GM04504 (cell line): ENCODE measurements at regions not wholly inside any gene's neighbourhood (a gene's known extent, or its start where the extent isn't known, plus 50 kb on each side); places are given as distances from the start of the nearest gene placed in this dataset.

Experiments used
- DNase-seq: peaks from one replicate; pipeline ENCODE4 v3.0.0-alpha.2; 2012; ENCODE audit warnings: low read depth

DNA sequence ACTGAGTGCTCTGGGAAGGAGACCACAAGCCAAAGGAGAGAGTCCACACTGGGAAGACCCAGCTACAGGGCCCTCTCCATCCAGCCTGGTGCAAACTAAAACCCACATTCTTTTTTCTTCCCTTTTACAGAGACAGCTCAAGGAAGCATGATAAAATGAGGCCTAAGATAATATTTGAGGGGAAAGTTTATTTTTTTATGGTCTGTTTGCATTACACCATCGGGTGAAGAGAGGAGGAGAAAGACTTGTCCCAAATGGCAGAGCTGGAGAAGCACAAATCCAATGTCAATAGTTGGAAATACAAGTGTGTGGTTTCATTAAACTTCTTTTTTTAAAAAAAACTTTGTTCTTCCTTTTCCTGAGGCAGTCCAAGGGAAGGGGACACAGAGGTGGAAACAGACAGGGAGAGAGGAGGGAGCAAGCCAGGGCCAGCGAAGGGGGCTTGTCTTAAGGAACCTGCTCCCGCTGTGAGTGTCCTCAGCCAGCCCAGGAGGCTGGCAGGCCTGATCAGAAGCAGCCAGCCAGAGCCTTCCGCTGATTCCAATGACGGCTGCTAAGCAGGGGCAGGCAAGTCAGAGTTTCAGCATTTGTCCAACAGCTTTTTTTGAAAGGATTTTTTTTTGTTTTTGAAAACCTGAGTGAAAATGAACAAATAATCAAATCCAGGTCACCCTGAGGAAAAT lies 203.8 kb upstream of the SIX2 start:
- DNase-seq, result no peak

GRCh38 chr2:45211636-45212035 lies 202.4 kb upstream of the SIX2 start:
- DNase-seq, result no peak

- DNase-seq, result no peak
Observed at GRCh38 chr2:45210462-45211195, 201.4 kb upstream of the SIX2 start.

DNA sequence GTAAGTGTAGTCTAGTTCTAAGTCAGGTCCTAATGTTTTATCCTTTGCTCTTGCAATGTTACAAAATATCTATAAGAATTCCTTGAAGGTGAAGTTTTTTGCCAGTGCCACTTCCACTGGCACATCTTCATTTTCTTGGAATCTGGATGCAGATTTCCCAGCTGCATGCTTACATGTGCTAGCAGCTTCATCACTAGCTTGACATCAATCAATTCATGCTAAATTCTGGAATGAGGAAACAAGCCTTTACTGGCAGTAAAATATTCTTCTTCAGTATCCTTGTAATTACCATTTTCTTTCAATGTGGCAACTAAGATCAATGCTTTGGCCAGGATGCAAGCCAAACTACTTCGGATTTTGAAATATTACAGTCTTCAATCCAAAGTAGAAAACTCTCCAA lies 200.6 kb upstream of the SIX2 start:
- DNase-seq, result no peak

DNA sequence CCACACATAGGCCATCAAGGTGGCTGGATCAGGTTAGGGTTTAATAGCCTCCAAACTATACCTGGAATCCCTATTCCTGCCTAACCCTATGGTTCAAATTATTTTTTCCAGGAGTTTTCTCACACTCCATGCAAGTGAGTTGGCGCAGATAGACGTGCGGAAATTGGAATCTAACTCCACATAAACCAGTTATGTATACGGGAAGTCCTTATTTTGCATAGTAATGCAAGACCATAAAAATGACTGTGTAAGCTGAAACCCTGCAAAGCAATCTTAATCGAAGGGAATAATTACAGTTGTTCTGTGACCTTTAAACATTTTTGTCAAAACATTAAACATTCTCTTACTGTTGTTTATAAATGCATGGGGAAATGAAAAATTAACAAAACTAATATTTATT lies 200.1 kb upstream of the SIX2 start:
- DNase-seq, result no peak

DNA sequence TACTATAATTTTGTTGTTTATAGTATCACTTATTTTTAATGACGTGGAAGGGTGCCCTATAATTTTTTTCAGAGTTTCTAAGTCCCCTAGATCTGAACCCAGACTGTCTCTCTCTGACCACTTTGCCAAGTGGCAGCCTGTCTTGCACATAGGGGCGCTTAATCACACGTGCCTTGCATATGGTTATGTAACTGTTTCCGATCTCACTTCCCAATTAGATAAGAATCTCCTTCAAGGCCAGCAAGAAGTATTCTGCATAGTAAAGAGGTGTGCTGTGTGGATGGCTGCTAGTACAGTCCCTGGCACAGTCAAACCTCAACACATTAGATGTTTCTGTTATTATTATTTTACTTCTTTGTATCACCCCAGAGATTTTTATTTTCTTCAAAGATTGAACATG lies 197.8 kb upstream of the SIX2 start:
- DNase-seq, result no peak

DNA sequence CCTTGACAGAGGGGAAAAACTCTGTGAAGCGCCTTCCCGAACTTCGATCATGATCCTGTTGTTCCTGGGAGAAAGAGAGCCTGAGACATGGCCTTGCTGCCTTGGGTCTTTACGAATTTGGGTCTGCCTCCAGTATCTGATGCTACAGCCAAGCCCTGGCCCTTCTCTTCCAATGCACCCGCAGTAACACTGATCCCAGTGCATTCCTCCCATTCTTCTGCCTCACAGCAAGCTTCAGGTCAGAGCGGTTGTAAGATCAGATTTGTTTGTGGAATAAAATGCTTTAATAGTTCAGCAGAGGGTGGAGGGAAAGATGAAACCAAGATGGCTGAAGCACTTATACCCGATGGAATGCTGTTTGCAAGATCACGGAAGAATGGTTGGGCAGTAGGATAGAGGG lies 196.7 kb upstream of the SIX2 start:
- DNase-seq, result no peak

DNA sequence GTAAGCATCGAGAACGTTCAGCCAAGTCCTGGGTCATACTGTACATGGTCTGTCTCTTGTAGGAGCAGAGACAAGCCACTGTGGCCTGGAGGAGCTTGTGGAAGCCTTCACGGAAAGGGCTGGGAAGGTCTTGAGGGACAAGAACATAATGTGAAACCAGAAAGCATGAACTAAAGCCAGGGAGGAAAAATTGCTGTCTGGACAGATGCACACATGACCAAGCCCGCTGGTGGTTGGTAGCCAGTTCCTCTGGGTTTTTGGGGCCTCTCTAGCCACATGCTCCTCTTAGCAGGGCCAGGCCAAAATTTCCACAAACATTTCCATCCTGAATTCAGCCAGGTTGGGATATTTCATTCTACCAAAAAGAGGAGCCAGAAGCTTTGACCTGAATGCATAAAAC lies 196.2 kb upstream of the SIX2 start:
- DNase-seq, result no peak

GRCh38 chr2:45203400-45203799 lies 194.1 kb upstream of the SIX2 start:
- DNase-seq, result no peak

GRCh38 chr2:45199973-45200372 lies 190.7 kb upstream of the SIX2 start:
- no peak for DNase-seq

GRCh38 chr2:45195916-45196315 lies 186.7 kb upstream of the SIX2 start:
- no peak for DNase-seq

- DNase-seq, result no peak
Observed at GRCh38 chr2:45194596-45194995, 185.3 kb upstream of the SIX2 start.

GRCh38 chr2:45193581-45193980 lies 184.3 kb upstream of the SIX2 start:
- DNase-seq, result no peak

DNA sequence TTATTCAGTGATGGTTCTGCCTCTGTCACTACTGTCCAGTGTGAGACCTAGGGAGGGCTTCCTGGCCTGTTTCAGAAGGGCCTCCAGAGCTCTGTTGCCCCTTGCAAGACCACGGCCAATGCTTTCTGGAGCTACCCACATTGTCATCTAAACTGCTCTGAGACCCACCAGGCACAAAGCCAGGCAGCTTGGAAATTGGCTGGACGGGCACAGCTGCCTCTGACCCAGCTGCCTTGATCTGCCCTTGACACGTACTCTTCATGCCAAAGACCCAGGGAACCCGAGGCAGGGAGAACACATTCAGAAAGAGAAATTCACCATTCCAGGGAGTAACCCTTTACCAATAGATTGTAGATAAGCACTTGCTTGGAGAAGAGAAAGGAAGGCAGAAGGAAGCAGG lies 183.7 kb upstream of the SIX2 start:
- DNase-seq, result no peak

GRCh38 chr2:45192481-45192880 lies 183.2 kb upstream of the SIX2 start:
- DNase-seq, result no peak

DNA sequence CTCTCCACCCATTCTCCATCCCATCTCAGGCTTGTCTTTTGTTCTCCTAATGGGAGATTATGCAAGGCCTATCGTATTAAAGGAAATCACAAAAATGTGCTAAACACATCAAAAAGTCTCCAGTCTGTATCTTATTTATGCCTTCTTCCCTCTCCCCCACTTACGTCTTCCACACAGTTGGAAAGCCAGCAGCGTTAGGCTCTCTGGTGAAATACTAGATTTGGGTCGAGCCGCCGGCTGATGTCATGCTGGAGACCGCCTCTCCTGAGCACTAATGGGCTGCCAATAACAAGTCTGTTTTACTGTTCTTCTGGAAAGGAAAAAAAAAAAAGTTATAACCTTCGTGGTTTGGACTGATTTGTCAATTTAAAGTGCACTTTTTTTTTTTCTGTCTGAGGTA lies 182.7 kb upstream of the SIX2 start:
- no peak for DNase-seq

GRCh38 chr2:45191146-45191863 lies 182.1 kb upstream of the SIX2 start:
- no peak for DNase-seq

- no peak for DNase-seq
Observed at GRCh38 chr2:45190481-45190942, 181.3 kb upstream of the SIX2 start.

DNA sequence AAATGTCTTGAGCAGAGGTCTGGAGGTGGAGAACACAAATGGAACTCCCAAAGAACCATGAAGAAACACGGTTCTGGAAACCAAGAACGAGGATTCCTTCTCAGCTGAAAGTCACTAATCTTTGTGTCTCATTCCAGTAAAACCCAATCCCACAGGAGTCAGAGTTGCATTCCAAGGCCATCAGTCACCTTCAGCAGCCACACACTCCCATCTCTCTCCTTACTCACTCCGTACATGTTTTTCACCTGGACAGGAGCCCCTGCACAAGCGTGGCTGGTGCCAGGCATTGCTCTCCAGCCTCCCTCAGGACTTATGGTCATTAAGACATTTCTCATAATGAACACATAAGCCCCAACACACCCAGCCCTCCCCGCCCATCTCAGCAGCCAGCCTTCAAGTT lies 175.4 kb upstream of the SIX2 start:
- no peak for DNase-seq

- DNase-seq, result no peak
Observed at GRCh38 chr2:45182667-45183295, 173.5 kb upstream of the SIX2 start.

DNA sequence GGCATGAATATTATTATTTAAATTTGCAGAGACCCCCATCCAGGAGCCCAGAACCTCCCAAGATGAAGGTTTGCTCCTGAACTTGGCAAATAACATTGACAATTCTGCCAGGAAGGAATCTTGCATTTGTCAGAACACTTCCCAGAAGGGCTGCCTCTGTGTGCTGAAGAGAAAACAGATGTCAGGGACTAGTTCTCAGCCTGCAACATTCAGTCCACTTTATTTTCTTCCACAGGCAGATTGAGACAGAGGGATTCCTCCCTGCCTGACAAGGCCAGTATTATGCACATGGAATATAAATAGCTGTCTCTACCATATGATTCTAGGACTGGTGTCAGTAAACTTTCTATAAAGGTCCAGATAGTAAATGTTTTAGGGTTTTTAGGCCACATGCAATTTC lies 171.5 kb upstream of the SIX2 start:
- DNase-seq, result no peak

GRCh38 chr2:45180033-45180746 lies 170.9 kb upstream of the SIX2 start:
- no peak for DNase-seq
